AG04449 (cell line): ENCODE measurements at regions not wholly inside any gene's neighbourhood (a gene's known extent, or its start where the extent isn't known, plus 50 kb on each side); places are given as distances from the start of the nearest gene placed in this dataset.

Experiments
- CTCF ChIA-PET: fragments of 350-600 bp; formaldehyde crosslinking; extraction: SDS; loops from one replicate; lab custom pipeline; 2021; ENCODE audit warnings: antibody characterized with exemption; lab: Yijun Ruan, JAX
- POLR2A ChIA-PET: fragments of 400-600, 350-600 bp; formaldehyde crosslinking; extraction: SDS; loops from one replicate; lab custom pipeline; 2020; ENCODE audit warnings: antibody characterized with exemption, inconsistent platforms; lab: Yijun Ruan, JAX
- DNase-seq: peaks from one replicate; pipeline ENCODE4 v3.0.0-alpha.2; 2010; ENCODE audit warnings: low read depth, low spot score
- H3K4me3 ChIP-seq: 2 replicates; pipeline ENCODE4 v1.5.1; 2011; ENCODE audit warnings: low read depth, mild to moderate bottlenecking, control low read depth, low read length
- CTCF ChIP-seq: IDR thresholded peaks from one replicate; pipeline ENCODE4 v1.5.1; 2011; ENCODE audit warnings: mild to moderate bottlenecking, moderate library complexity, low read length, control low read depth, inconsistent platforms; ENCODE audit not compliant: insufficient read depth; ENCODE audit errors: missing control alignments

- ChIA-PET CTCF (interaction anchor here (0.9 kb wide), 1 partner anchor 22 kb away, joined by 3 read pairs; no protein-coding TSS in a partner anchor), POLR2A (no interaction called here)
- TF ChIP-seq CTCF = no peak
- no peak overlapping the region for H3K4me3 ChIP-seq
- DNase-seq = no peak
Observed at GRCh38 chr2:113838744-113839444, 51.0 kb upstream of the ACTR3 start.

GRCh38 chr2:113838277-113838676 lies 51.6 kb upstream of the ACTR3 start:
- H3K4me3 ChIP-seq = no peak overlapping the region
- no peak for TF ChIP-seq CTCF
- DNase-seq = no peak
- POLR2A ChIA-PET = no interaction called here
- CTCF ChIA-PET = interaction anchor here (0.9 to 1.2 kb wide), 2 partner anchors 13 to 21 kb away, joined by 3 read pairs; no protein-coding TSS in a partner anchor

- ChIA-PET POLR2A (no interaction called here), CTCF (no interaction called here)
- H3K4me3 ChIP-seq = no peak overlapping the region
- TF ChIP-seq CTCF = no peak
- DNase-seq = no peak
Observed at GRCh38 chr2:113834051-113834730, 55.7 kb upstream of the ACTR3 start.

- ChIA-PET CTCF (no interaction called here), POLR2A (no interaction called here)
- TF ChIP-seq CTCF = no peak
- no peak for DNase-seq
- no peak overlapping the region for H3K4me3 ChIP-seq
Observed at GRCh38 chr2:113832795-113833290, 57.0 kb upstream of the ACTR3 start.

- H3K4me3 ChIP-seq = no peak overlapping the region
- ChIA-PET POLR2A (interaction anchor here (0.8 kb wide), 1 partner anchor 59 kb away, joined by 3 read pairs; the partner anchor contains the start of gene ACTR3), CTCF (interaction anchor here (1.0 kb wide), 1 partner anchor 14 kb away, joined by 3 read pairs; no protein-coding TSS in a partner anchor)
- DNase-seq = no peak
- TF ChIP-seq CTCF = no peak
Observed at GRCh38 chr2:113831161-113831560, 58.7 kb upstream of the ACTR3 start.

- POLR2A ChIA-PET = no interaction called here
- CTCF ChIA-PET = interaction anchor here (1.3 kb wide), 1 partner anchor 10 kb away, joined by 4 read pairs; no protein-coding TSS in a partner anchor
- DNase-seq = no peak
- no peak for TF ChIP-seq CTCF
- H3K4me3 ChIP-seq = no peak overlapping the region
Observed at GRCh38 chr2:113829761-113830160, 60.1 kb upstream of the ACTR3 start.
